Activated T-helper 17 cell treated with anti-CD3 and anti-CD28 coated beads, Interleukin-2, amount 50 U/mL, for 72 hours (primary cell): ENCODE measurements at regions not wholly inside any gene's neighbourhood (a gene's known extent, or its start where the extent isn't known, plus 50 kb on each side); places are given as distances from the start of the nearest gene placed in this dataset.

ENCODE experiments used
- ATAC-seq: fragments of 150-1000 bp; cut with Tn5 transposase; replicated peaks from 2 replicates; pipeline ENCODE4 v1.10.0; 2021; ENCODE audit warnings: mild to moderate bottlenecking, moderate library complexity
- H3K27ac Mint-ChIP-seq: one replicate; pipeline ENCODE4 v1.8.0; 2022; ENCODE audit warnings: mixed read lengths
- H3K27me3 Mint-ChIP-seq: one replicate; pipeline ENCODE4 v1.8.0; 2022; ENCODE audit warnings: mixed read lengths
- H3K36me3 Mint-ChIP-seq: one replicate; pipeline ENCODE4 v1.8.0; 2022; ENCODE audit warnings: low read depth, mild to moderate bottlenecking, mixed read lengths
- H3K4me1 Mint-ChIP-seq: one replicate; pipeline ENCODE4 v1.8.0; 2022; ENCODE audit warnings: mixed read lengths
- H3K4me3 Mint-ChIP-seq: one replicate; pipeline ENCODE4 v1.8.0; 2022; ENCODE audit warnings: mild to moderate bottlenecking, mixed read lengths
- H3K9me3 Mint-ChIP-seq: one replicate; pipeline ENCODE4 v1.8.0; 2022; ENCODE audit warnings: mixed read lengths

- H3K9me3 Mint-ChIP-seq, result no peaks in the 10 kb centered on the region
Measured at GRCh38 chr5:86951761-86952160, 315.9 kb upstream of the RASA1 start.

GRCh38 chr5:86964889-86965288, 302.8 kb upstream of the RASA1 start:
- Mint-ChIP-seq H3K9me3 (no peaks in the 10 kb centered on the region), H3K36me3 (no peaks in the 10 kb centered on the region)
- no peak for ATAC-seq

More at GRCh38 chr5:86951761-86952160, 315.9 kb upstream of the RASA1 start:
- peaks cover 9% of the 10 kb centered on the region for H3K27me3 Mint-ChIP-seq
- no peak for ATAC-seq
- H3K4me3 Mint-ChIP-seq, result no peak overlapping the region
- H3K36me3 Mint-ChIP-seq, result no peaks in the 10 kb centered on the region
- H3K27ac Mint-ChIP-seq, result no peak overlapping the region
- no peaks in the 10 kb centered on the region for H3K4me1 Mint-ChIP-seq

GRCh38 chr5:86968301-86968753, 299.4 kb upstream of the RASA1 start:
- no peak for ATAC-seq
- Mint-ChIP-seq H3K4me3 (no peak overlapping the region), H3K9me3 (no peaks in the 10 kb centered on the region), H3K27ac (no peak overlapping the region), H3K27me3 (peaks cover 3% of the 10 kb centered on the region), H3K4me1 (peaks cover 8% of the 10 kb centered on the region), H3K36me3 (no peaks in the 10 kb centered on the region)

More at GRCh38 chr5:86964889-86965288, 302.8 kb upstream of the RASA1 start:
- Mint-ChIP-seq H3K4me1 (no peaks in the 10 kb centered on the region), H3K4me3 (no peak overlapping the region), H3K27me3 (no peaks in the 10 kb centered on the region), H3K27ac (no peak overlapping the region)

DNA sequence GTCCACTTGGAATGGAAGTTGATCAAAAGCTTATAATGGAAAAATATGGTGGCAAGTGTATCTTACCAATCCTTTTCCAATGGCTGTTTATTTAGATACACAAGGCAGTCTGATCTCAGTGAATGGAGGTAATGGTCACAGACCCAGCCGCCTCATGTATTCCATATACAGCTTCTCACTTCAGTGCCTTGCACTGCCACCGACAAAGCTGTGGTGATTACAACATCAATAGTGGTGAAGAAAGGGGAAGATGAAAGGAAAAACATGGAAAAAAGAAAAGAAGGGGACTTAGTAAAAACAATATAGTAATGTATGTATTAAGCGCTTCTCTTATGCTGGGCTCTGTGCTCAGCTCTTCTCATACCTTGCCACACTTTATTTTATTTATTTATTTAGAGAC, 297.3 kb upstream of the RASA1 start:
- H3K4me3 Mint-ChIP-seq, result no peak overlapping the region
- no peak overlapping the region for H3K27ac Mint-ChIP-seq
- ATAC-seq, result no peak
- peaks cover 3% of the 10 kb centered on the region for H3K27me3 Mint-ChIP-seq
- H3K36me3 Mint-ChIP-seq, result no peaks in the 10 kb centered on the region
- H3K4me1 Mint-ChIP-seq, result peaks cover 8% of the 10 kb centered on the region
- no peaks in the 10 kb centered on the region for H3K9me3 Mint-ChIP-seq

GRCh38 chr5:86971034-86971571, 296.6 kb upstream of the RASA1 start:
- Mint-ChIP-seq H3K4me1 (peaks cover 8% of the 10 kb centered on the region), H3K27me3 (peaks cover 3% of the 10 kb centered on the region), H3K4me3 (no peak overlapping the region), H3K36me3 (no peaks in the 10 kb centered on the region), H3K9me3 (no peaks in the 10 kb centered on the region), H3K27ac (no peak overlapping the region)
- no peak for ATAC-seq

- peaks cover 10% of the 10 kb centered on the region for H3K27me3 Mint-ChIP-seq
- peaks cover 8% of the 10 kb centered on the region for H3K4me1 Mint-ChIP-seq
- no peak overlapping the region for H3K27ac Mint-ChIP-seq
- no peak overlapping the region for H3K4me3 Mint-ChIP-seq
- H3K36me3 Mint-ChIP-seq, result no peaks in the 10 kb centered on the region
- no peaks in the 10 kb centered on the region for H3K9me3 Mint-ChIP-seq
- ATAC-seq, result no peak
Measured at GRCh38 chr5:86974955-86975354, 292.7 kb upstream of the RASA1 start.

DNA sequence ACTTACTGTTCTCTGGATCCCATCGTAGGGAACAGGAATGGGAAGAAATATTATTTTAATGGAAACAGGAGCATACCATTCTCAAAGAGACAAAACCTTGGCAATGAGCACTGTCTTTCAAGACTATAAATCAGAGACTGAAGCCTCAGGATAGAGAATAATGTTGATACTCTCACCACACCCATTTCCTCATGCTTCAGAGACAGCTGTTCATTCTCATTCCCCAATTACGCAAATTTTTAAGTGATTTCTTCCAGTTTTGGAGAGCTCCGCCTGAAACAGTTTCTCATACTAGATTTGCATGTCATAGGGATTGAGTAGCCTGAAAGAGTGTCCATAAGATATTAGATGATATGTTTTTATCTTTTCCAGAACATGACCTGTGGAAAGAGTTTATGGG, 290.5 kb upstream of the RASA1 start:
- H3K36me3 Mint-ChIP-seq, result no peaks in the 10 kb centered on the region
- H3K4me1 Mint-ChIP-seq, result no peaks in the 10 kb centered on the region
- peaks cover 14% of the 10 kb centered on the region for H3K27me3 Mint-ChIP-seq
- ATAC-seq, result no peak
- no peaks in the 10 kb centered on the region for H3K9me3 Mint-ChIP-seq
- H3K27ac Mint-ChIP-seq, result no peak overlapping the region
- no peak overlapping the region for H3K4me3 Mint-ChIP-seq

GRCh38 chr5:86977808-86978207, 289.9 kb upstream of the RASA1 start:
- ATAC-seq, result no peak
- no peak overlapping the region for H3K27ac Mint-ChIP-seq
- H3K4me1 Mint-ChIP-seq, result no peaks in the 10 kb centered on the region
- H3K36me3 Mint-ChIP-seq, result no peaks in the 10 kb centered on the region
- H3K4me3 Mint-ChIP-seq, result no peak overlapping the region
- peaks cover 15% of the 10 kb centered on the region for H3K27me3 Mint-ChIP-seq
- no peaks in the 10 kb centered on the region for H3K9me3 Mint-ChIP-seq

GRCh38 chr5:86979811-86980411, 287.8 kb upstream of the RASA1 start:
- H3K4me1 Mint-ChIP-seq, result no peaks in the 10 kb centered on the region
- H3K36me3 Mint-ChIP-seq, result no peaks in the 10 kb centered on the region
- H3K27ac Mint-ChIP-seq, result no peak overlapping the region
- no peak overlapping the region for H3K4me3 Mint-ChIP-seq
- peaks cover 15% of the 10 kb centered on the region for H3K27me3 Mint-ChIP-seq
- H3K9me3 Mint-ChIP-seq, result no peaks in the 10 kb centered on the region
- ATAC-seq, result no peak

DNA sequence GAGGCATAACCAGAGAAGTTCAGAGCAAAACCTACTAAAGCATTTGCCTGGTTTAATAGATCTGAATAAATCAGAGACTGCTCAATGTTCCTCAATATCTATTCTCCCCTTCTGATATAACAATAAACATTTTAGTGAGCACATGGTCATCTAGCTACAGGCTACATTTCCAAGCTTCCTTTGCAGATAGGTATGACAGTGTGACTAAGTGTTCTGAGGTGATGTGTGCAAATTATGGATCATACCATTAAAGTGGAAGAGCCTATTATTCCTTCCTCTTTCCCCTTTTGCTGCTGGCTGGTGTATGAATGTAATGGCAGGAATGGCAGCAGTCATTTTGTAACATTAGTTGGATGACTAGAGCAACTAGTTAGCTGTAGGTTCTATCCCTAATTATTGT, 285.8 kb upstream of the RASA1 start:
- Mint-ChIP-seq H3K4me1 (no peaks in the 10 kb centered on the region), H3K36me3 (no peaks in the 10 kb centered on the region), H3K9me3 (no peaks in the 10 kb centered on the region), H3K27me3 (peaks cover 13% of the 10 kb centered on the region), H3K4me3 (no peak overlapping the region), H3K27ac (no peak overlapping the region)
- ATAC-seq, result no peak

DNA sequence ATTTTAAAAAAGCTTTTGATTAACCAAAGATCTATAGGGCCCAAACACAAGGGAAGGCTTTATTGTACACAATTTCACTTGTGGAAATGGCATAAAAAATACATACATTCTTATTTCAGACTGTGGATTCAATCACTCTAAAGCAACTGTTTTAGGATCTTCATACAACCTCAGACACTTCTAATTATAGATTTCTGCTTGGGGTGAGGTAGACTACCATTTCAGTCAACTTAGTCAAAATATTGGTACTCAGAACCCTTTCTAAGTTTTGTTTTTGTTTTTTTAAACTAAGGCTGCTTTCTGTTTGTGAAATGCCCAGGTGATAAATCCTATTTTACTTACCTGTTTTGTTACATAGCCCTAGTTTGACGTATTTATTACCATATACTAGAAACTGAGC, 284.5 kb upstream of the RASA1 start:
- H3K9me3 Mint-ChIP-seq, result no peaks in the 10 kb centered on the region
- no peak overlapping the region for H3K27ac Mint-ChIP-seq
- peaks cover 8% of the 10 kb centered on the region for H3K27me3 Mint-ChIP-seq
- H3K36me3 Mint-ChIP-seq, result no peaks in the 10 kb centered on the region
- H3K4me1 Mint-ChIP-seq, result no peaks in the 10 kb centered on the region
- no peak overlapping the region for H3K4me3 Mint-ChIP-seq
- ATAC-seq, result no peak

- Mint-ChIP-seq H3K27ac (no peak overlapping the region), H3K27me3 (peaks cover 4% of the 10 kb centered on the region), H3K9me3 (no peaks in the 10 kb centered on the region), H3K36me3 (no peaks in the 10 kb centered on the region), H3K4me3 (no peak overlapping the region), H3K4me1 (no peaks in the 10 kb centered on the region)
- no peak for ATAC-seq
Measured at GRCh38 chr5:86986837-86987236, 280.8 kb upstream of the RASA1 start.

- H3K4me1 Mint-ChIP-seq, result no peaks in the 10 kb centered on the region
- peaks cover 7% of the 10 kb centered on the region for H3K9me3 Mint-ChIP-seq
- no peak for ATAC-seq
- peaks cover 14% of the 10 kb centered on the region for H3K27me3 Mint-ChIP-seq
- no peaks in the 10 kb centered on the region for H3K36me3 Mint-ChIP-seq
- H3K4me3 Mint-ChIP-seq, result no peak overlapping the region
- no peak overlapping the region for H3K27ac Mint-ChIP-seq
Measured at GRCh38 chr5:86997516-86997915, 270.2 kb upstream of the RASA1 start.

- Mint-ChIP-seq H3K27me3 (peaks cover 14% of the 10 kb centered on the region), H3K27ac (no peak overlapping the region), H3K4me1 (no peaks in the 10 kb centered on the region), H3K9me3 (peaks cover 6% of the 10 kb centered on the region), H3K36me3 (no peaks in the 10 kb centered on the region), H3K4me3 (no peak overlapping the region)
- no peak for ATAC-seq
Measured at GRCh38 chr5:86999951-87000350, 267.7 kb upstream of the RASA1 start.

- Mint-ChIP-seq H3K9me3 (no peaks in the 10 kb centered on the region), H3K27me3 (peaks cover 14% of the 10 kb centered on the region), H3K36me3 (no peaks in the 10 kb centered on the region), H3K4me1 (no peaks in the 10 kb centered on the region), H3K27ac (no peak overlapping the region), H3K4me3 (no peak overlapping the region)
- no peak for ATAC-seq
Measured at GRCh38 chr5:87002485-87002884, 265.2 kb upstream of the RASA1 start.

DNA sequence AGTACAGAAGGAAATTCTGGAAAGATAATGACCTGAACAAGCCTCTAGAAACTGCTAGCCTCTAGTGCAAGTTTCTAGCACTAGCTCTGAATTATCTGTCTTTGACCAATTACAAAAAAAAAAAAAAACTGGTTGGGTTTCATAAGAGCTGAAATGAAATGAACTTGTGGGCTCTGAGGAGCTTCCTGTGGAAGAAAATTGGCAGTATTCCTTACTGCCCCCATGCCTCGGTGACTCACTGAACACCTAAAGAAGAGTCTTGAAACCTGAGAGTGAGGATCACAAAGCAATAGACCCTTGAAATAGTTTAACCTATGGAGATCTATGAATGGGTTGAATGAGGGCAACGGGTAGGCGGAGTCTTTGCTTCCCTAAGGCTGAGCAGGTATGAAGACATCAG, 263.6 kb upstream of the RASA1 start:
- Mint-ChIP-seq H3K27me3 (peaks cover 10% of the 10 kb centered on the region), H3K27ac (no peak overlapping the region), H3K4me3 (no peak overlapping the region), H3K9me3 (no peaks in the 10 kb centered on the region), H3K36me3 (no peaks in the 10 kb centered on the region), H3K4me1 (no peaks in the 10 kb centered on the region)
- no peak for ATAC-seq
